HG02885 (cell line): ENCODE measurements at regions not wholly inside any gene's neighbourhood (a gene's known extent, or its start where the extent isn't known, plus 50 kb on each side); places are given as distances from the start of the nearest gene placed in this dataset.
"Not testable (repeated sequence)": the region's sequence is repeated elsewhere in the genome, so short reads cannot be mapped to it uniquely, and the experiment has no call there.

ENCODE experiments used
- ATAC-seq: cut with Tn5 transposase; IDR thresholded peaks from one replicate; pipeline ENCODE4 v1.9.1; 2021; ENCODE audit warnings: mild to moderate bottlenecking; ENCODE audit not compliant: unreplicated experiment, poor library complexity

GRCh38 chr4:84381759-84382158 is 117.3 kb downstream of the NKX6-1 start:
- no peak for ATAC-seq

DNA sequence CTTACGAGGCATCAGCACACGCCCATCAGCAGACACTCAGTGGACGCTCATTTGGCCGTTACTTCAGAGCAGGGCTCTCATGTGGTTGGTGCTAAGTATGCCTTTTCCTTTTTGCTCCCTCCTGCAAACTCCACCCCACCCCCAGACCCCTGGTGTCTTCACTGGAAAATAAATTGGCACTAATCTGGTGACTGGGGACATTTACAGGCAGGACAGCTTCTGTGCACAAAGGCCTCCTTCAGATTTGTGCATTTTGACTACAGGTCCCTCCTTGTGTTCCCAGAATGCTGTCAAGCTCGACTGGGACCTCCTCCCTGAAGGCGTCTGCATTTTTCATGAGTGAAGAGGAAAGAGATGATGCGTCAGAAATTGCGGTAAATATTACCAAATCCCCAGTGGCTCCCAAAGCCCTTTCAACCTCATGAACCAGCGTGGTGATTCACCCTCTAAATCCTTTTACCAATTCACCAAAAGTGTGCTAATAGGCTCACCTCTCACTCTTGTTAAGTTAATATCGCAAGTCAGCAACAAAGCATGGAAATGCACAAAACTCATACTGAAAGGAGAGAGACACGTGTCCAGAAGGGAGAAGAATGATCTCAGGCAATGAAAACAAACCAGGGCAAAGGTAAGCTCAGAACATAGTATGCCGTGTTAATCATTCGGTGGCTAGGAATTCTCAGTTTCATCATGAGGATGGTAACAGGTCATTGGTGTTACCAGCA is 119.0 kb downstream of the NKX6-1 start:
- ATAC-seq: no peak

DNA sequence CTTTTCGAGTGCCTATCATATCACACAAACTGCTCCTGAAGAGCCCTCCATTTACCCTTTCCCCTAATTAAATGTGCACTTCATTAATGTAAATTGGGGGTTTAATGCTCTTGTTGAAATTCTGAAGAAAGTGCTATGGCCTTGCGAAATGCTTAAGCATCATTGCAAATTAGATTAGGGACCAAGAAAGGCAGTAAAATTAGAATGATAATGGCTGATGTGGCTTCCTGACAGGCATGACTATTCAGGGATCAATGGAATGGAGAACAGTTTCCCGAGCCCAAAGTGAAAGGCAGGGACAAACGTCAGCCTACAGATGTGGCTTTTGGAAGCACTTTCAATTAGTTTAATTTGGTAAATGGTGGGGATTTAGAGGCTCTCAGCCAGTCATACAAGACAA is 120.1 kb downstream of the NKX6-1 start:
- ATAC-seq: no peak

DNA sequence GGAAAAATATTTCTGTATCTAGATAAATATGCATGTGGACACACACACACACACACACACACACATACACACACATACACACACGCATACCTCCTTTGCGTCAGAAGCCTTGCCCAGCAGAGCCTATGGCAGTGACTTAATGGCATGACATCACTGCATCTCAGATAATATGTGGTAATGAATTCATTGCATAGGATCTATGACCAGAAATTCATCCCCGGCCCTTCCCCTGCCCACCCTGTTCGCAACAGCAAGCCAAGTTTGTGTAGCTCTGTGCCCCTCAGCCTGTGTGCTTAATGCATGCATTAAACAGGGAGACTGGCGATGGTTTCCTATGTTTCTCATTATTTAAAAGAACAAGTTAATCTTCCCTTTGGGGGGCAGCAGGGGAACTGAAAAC is 120.7 kb downstream of the NKX6-1 start:
- ATAC-seq: no peak

- no peak for ATAC-seq
These were observed 132.2 kb downstream of the NKX6-1 start for GRCh38 chr4:84366907-84367306.

- ATAC-seq: no peak
These were observed 132.9 kb downstream of the NKX6-1 start for GRCh38 chr4:84366161-84366560.

GRCh38 chr4:84362896-84363655 is 136.0 kb downstream of the NKX6-1 start:
- no peak for ATAC-seq

DNA sequence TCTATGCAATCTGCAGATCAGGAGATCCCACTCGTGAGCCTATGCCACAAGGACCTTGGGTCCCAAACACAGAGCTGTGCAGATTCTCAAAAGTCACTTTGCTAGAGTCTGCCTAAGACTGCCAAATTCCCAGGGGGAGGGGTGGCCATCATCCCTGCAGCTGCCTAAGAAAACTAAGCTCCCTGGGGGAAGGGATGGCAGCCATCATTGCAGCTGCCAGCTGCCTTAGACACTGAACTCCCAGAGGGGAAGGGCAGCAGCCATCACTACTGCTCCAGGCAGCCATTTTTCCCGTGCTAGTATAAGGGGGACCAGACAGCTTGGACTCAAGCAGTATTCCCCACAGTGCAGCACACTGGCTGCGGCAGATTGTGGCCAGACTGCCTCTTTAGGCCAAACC is 156.9 kb downstream of the NKX6-1 start:
- no peak for ATAC-seq

GRCh38 chr4:84341559-84341958 is 157.5 kb downstream of the NKX6-1 start:
- ATAC-seq: no peak

DNA sequence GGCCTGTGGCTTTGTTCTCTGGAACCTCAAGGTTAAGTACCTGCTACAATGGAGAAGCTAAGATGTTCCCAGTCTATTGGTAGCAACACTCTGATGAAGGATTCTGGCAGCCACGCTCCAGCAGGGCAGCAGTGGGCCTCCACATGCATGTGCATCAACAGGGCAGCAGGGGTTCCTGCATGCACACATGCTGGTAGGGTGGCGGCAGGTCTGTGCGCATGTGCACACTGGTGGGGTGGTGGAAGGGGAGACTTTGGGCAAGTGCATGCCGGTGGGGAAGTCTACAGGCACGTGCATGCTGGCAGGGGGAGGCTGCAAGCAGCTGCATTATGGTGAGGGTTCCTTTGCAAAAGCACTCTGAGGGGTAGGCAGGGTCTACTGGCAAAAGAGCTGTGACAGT is 160.7 kb downstream of the NKX6-1 start:
- ATAC-seq: no peak

- no peak for ATAC-seq
These were observed 162.0 kb downstream of the NKX6-1 start for GRCh38 chr4:84336964-84337705.

- no peak for ATAC-seq
These were observed 171.6 kb downstream of the NKX6-1 start for GRCh38 chr4:84327526-84327925.

- no peak for ATAC-seq
These were observed 173.5 kb downstream of the NKX6-1 start for GRCh38 chr4:84325625-84326024.

GRCh38 chr4:84324303-84325245 is 174.5 kb downstream of the NKX6-1 start:
- no peak for ATAC-seq

DNA sequence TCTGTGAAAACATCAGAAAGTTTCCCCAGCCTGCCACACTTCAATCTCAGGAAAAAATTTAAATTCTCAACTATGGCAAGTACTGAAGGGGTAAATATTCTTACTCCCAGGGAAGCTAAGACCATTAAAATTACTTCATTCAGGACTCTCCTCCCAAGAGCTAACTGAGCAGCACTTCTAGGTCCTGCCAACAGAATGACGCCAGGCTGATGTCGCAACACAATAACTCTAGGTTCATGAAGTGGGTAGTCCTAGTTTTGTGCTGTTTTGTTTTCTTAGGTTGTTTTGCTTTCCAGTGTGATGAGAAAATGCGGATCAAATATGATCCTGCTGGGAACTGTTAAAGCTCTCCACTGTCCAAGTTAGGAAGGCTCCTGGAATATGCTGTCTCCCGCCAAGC is 180.0 kb downstream of the NKX6-1 start:
- ATAC-seq: no peak

GRCh38 chr4:84317513-84317912 is 181.6 kb downstream of the NKX6-1 start:
- no peak for ATAC-seq

- no peak for ATAC-seq
These were observed 186.6 kb downstream of the NKX6-1 start for GRCh38 chr4:84312426-84313012.

GRCh38 chr4:84309191-84309590 is 189.9 kb downstream of the NKX6-1 start:
- ATAC-seq: no peak

DNA sequence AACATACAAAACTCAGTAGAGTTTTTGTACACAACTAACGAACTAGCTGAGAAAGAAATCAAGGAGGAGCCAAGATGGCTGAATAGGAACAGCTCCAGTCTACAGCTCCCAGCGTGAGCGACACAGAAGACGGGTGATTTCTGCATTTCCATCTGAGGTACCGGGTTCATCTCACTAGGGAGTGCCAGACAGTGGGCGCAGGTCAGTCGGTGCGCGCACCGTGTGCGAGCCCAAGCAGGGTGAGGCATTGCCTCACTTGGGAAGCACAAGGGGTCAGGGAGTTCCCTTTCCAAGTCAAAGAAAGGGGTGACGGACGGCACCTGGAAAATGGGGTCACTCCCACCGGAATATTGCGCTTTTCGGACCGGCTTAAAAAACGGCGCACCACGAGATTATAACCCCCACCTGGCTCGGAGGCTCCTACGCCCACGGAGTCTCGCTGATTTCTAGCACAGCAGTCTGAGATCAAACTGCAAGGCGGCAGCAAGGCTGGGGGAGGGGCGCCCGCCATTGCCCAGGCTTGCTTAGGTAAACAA is 200.3 kb downstream of the NKX6-1 start:
- not testable (repeated sequence) for ATAC-seq
